Transverse colon (tissue), 4 donors: ENCODE measurements at regions not wholly inside any gene's neighbourhood (a gene's known extent, or its start where the extent isn't known, plus 50 kb on each side); places are given as distances from the start of the nearest gene placed in this dataset.

Source experiments
- DNase-seq: peaks from one replicate; pipeline ENCODE4 v3.0.0-alpha.2; 2019
- H3K27ac ChIP-seq, 4 donors: fragments of 200-600 bp; sonication (generic); 2 replicates each; pipeline ENCODE4 v1.5.1; 2016 to 2018; ENCODE audit warnings: inconsistent platforms in 4 of 4
- H3K27me3 ChIP-seq: fragments of 200-600 bp; sonication (generic); 2 replicates; pipeline ENCODE4 v1.5.1; 2017; ENCODE audit warnings: inconsistent platforms
- H3K36me3 ChIP-seq, 4 donors: fragments of 200-600 bp; sonication (generic); 2 replicates each; pipeline ENCODE4 v1.5.1; 2017 to 2019; ENCODE audit warnings: inconsistent platforms in 4 of 4
- H3K4me1 ChIP-seq, 4 donors: fragments of 200-600 bp; sonication (generic); 2 replicates each; pipeline ENCODE4 v1.5.1; 2017 to 2020; ENCODE audit warnings: inconsistent platforms in 4 of 4
- H3K4me3 ChIP-seq, 4 donors: fragments of 200-600 bp; sonication (generic); 1 replicate in 1 of 4; 2 replicates in 3 of 4; pipeline versions ENCODE4 v1.5.1 to v1.6.1; 2017 to 2019; ENCODE audit warnings: inconsistent platforms in 4 of 4
- H3K9me3 ChIP-seq, 2 donors: fragments of 200-600 bp; sonication (generic); 2 replicates each; pipeline ENCODE4 v1.5.1; 2017 to 2019; ENCODE audit warnings: inconsistent platforms in 2 of 2
- EP300 ChIP-seq: sonication (generic); formaldehyde crosslinking; IDR thresholded peaks from one replicate; pipeline ENCODE4 v1.6.1; 2017; ENCODE audit warnings: antibody characterized with exemption, low read depth
- POLR2A ChIP-seq: fragments of 450-650 bp; IDR thresholded peaks from one replicate; pipeline ENCODE4 v1.6.1; 2016; ENCODE audit warnings: antibody characterized with exemption, mild to moderate bottlenecking, moderate library complexity
- POLR2AphosphoS5 ChIP-seq, 3 donors: sonication (generic); formaldehyde crosslinking; IDR thresholded peaks; one replicate each; pipeline ENCODE4 v1.6.1; 2016; ENCODE audit warnings: antibody characterized with exemption in 3 of 3
- WGBS, 2 donors: methylation state at CpG; one replicate each; pipeline ENCODE4 v1.1.5; 2018; ENCODE audit warnings: low coverage in 1 of 2; 5-methylcytosine and 5-hydroxymethylcytosine counted together
- in situ Hi-C, 4 donors: fragments of 200-750 bp; cut with MboI; loops; one replicate each; pipeline versions ENCODE4 v1.15.0 to v1.15.1; 2017; ENCODE audit warnings: low sequenced_read_pairs in 3 of 4, low pct_ligation_motif_present in 1 of 4, low pct_unique_long_range_greater_than_20kb in 1 of 4
- intact Hi-C: fragments of 100-400 bp; cut with DNase I; formaldehyde crosslinking; loops from one replicate; pipeline ENCODE4 v1.15.1; 2023; ENCODE audit warnings: low total_unique reads
- TF ChIP-seq, protein P1 (sequence below), 5 experiments: fragments of 200-600 bp in 3 of 5; fragments of 450-650 bp in 2 of 5; sonication (generic) in 3 of 5; IDR thresholded peaks; 1 replicate in 2 of 5; 2 replicates in 3 of 5; pipeline ENCODE4 v1.5.1; 2016 to 2017; ENCODE audit warnings: antibody characterized with exemption in 5 of 5, inconsistent platforms in 3 of 5, mild to moderate bottlenecking in 2 of 5, moderate library complexity in 1 of 5

DNA sequence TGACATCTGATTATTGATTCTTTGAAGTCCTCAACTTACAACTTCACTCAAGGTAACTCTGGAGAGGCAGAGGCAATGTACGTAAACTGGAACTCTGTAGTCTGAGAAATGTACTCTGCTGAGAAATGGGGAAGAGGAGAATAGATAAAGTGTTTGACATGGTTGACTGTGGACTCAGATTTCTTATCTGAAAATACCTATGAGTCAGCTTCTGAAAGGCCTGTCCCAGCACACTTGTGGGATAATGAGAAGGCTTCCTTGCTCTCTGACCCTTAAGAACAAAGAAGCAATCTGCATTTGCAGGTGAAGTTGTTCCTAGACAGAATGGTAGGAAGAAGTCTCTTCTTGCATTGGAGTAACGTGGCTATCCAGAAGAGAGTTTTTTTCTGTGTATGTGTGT, 1573.5 kb downstream of the BRINP3 start:
- TF ChIP-seq POLR2A = no peak
- TF ChIP-seq, protein P1, sequence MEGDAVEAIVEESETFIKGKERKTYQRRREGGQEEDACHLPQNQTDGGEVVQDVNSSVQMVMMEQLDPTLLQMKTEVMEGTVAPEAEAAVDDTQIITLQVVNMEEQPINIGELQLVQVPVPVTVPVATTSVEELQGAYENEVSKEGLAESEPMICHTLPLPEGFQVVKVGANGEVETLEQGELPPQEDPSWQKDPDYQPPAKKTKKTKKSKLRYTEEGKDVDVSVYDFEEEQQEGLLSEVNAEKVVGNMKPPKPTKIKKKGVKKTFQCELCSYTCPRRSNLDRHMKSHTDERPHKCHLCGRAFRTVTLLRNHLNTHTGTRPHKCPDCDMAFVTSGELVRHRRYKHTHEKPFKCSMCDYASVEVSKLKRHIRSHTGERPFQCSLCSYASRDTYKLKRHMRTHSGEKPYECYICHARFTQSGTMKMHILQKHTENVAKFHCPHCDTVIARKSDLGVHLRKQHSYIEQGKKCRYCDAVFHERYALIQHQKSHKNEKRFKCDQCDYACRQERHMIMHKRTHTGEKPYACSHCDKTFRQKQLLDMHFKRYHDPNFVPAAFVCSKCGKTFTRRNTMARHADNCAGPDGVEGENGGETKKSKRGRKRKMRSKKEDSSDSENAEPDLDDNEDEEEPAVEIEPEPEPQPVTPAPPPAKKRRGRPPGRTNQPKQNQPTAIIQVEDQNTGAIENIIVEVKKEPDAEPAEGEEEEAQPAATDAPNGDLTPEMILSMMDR (IDR thresholded peaks at IDR 0.05) = no peak
- no peak for TF ChIP-seq EP300
- no peak for TF ChIP-seq POLR2AphosphoS5 (IDR thresholded peaks at IDR 0.05)
- H3K4me3 ChIP-seq = no peak overlapping the region
- no peaks in the 10 kb centered on the region for H3K4me1 ChIP-seq
- intact Hi-C loops = no loop called here
- H3K36me3 ChIP-seq = no peaks in the 10 kb centered on the region
- H3K9me3 ChIP-seq = no peaks in the 10 kb centered on the region
- H3K27ac ChIP-seq = no peak overlapping the region
- in situ Hi-C loops = no loop called here
- no peak for DNase-seq
- no peaks in the 10 kb centered on the region for H3K27me3 ChIP-seq
- 46 to 54% methylated on average over 2 of the region's 2 CpGs for WGBS, 2 donors

DNA sequence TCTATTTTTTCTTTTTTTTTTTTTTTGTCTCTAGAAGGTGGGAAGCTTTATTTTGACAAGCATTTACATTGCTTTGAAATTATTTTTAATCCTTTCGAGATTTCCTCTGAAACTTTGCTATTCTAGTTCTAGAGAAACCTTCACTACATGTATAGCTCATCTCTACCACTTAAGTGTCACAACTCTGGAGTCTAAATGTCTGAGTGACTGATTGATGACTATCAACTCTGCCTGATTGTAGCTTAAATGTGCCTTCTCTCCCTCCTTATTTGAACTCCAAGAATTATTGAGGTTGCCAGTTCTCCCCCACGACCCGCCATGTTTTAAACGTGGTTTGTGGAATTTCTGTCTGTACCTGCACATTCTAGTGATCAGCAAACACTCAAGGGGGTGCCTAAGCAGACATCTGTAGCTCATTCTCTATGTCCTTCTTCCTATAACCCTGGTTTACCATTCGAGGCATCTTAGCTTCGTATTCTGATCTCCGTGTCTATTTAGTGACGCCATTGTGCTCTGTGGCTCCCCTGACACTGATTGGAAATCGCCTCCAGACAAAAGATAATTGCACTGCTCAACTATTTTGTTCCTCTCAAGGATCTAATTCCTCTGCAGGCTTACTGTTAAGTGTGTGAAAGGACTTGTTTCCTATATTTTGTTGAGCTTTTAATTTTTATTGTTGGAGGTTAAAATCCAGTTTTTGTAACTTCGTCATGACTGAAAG, 1570.6 kb downstream of the BRINP3 start:
- DNase-seq = no peak
- no peaks in the 10 kb centered on the region for H3K9me3 ChIP-seq
- H3K4me1 ChIP-seq = no peaks in the 10 kb centered on the region
- no peaks in the 10 kb centered on the region for H3K36me3 ChIP-seq
- TF ChIP-seq, protein P1 (IDR thresholded peaks at IDR 0.05) = no peak
- TF ChIP-seq EP300 = no peak
- no peak for TF ChIP-seq POLR2AphosphoS5 (IDR thresholded peaks at IDR 0.05)
- no peak for TF ChIP-seq POLR2A
- no peak overlapping the region for H3K27ac ChIP-seq
- H3K4me3 ChIP-seq = no peak overlapping the region
- in situ Hi-C loops = no loop called here
- intact Hi-C loops = no loop called here
- no peaks in the 10 kb centered on the region for H3K27me3 ChIP-seq
- WGBS, 2 donors = 77 to 82% methylated on average over 10 of the region's 10 CpGs

DNA sequence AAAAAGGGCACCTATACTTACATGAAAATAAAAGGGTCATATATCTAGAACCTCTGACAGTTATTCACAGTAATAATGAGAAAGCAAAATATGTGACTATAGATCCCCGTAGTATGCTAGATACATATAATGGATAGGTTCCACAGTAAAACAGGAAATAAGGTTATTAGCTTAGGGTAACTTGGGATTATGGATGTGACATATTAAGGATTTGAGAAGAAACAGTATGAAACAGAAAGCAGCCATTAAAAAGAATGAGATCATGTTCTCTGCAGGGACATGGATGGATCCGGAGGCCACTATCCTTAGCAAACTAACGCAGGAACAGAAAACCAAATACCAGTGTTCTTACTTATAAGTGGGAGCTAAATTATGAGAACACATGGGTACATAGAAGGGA, 1547.3 kb downstream of the BRINP3 start:
- Histone ChIP-seq H3K27me3 (no peaks in the 10 kb centered on the region), H3K4me1 (no peaks in the 10 kb centered on the region), H3K36me3 (no peaks in the 10 kb centered on the region), H3K27ac (no peak overlapping the region), H3K4me3 (no peak overlapping the region), H3K9me3 (no peaks in the 10 kb centered on the region)
- 77% methylated on average over 3 of the region's 3 CpGs for WGBS, 2 donors
- TF ChIP-seq POLR2A = no peak
- DNase-seq = no peak
- in situ Hi-C loops (no loop called here), intact Hi-C loops (no loop called here)

DNA sequence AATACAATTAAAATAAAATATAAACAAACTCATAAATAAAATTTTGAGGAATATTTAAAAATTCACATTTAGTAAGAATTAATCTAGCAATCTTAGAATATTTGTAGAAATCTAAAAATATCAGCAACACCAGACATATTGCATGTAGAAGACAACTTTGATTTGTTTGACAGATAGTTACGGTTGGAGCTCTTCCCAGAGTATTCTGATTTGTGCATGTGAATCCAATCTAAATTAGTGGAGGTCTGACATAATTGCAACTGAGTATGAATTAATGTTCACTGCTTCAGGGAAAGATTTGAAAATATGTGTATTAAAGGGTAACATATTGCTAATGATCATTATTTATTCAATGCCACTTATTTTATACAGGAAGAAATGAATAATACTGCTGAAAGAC, 1546.2 kb downstream of the BRINP3 start:
- TF ChIP-seq POLR2AphosphoS5 (IDR thresholded peaks at IDR 0.05) = no peak
- no peak for TF ChIP-seq EP300
- TF ChIP-seq POLR2A = no peak
- TF ChIP-seq, protein P1 (IDR thresholded peaks at IDR 0.05) = no peak
- WGBS, 2 donors = 78% methylated on average over 1 of the region's 1 CpG
- no peak for DNase-seq
- no peaks in the 10 kb centered on the region for H3K36me3 ChIP-seq
- no peak overlapping the region for H3K27ac ChIP-seq
- intact Hi-C loops (no loop called here), in situ Hi-C loops (no loop called here)
- H3K9me3 ChIP-seq = no peaks in the 10 kb centered on the region
- H3K27me3 ChIP-seq = no peaks in the 10 kb centered on the region
- no peaks in the 10 kb centered on the region for H3K4me1 ChIP-seq
- H3K4me3 ChIP-seq = no peak overlapping the region
